C4-2B (cell line): ENCODE measurements at regions not wholly inside any gene's neighbourhood (a gene's known extent, or its start where the extent isn't known, plus 50 kb on each side); places are given as distances from the start of the nearest gene placed in this dataset.
"Not testable (repeated sequence)": the region's sequence is repeated elsewhere in the genome, so short reads cannot be mapped to it uniquely, and the experiment has no call there.

Source experiments
- CTCF ChIP-seq: fragments of 450-650 bp; conservative IDR thresholded peaks from 2 replicates; pipeline ENCODE4 v1.5.1; 2017; ENCODE audit warnings: mild to moderate bottlenecking
- ZFX ChIP-seq: fragments of 450-650 bp; IDR thresholded peaks from 2 replicates; pipeline ENCODE4 v1.6.1; 2017

- not testable (repeated sequence) for TF ChIP-seq CTCF, ZFX
Observed at GRCh38 chr15:22529200-22529599, 70.5 kb downstream of the GOLGA6L22 start.
